GM18867 (cell line): ENCODE measurements at regions not wholly inside any gene's neighbourhood (a gene's known extent, or its start where the extent isn't known, plus 50 kb on each side); places are given as distances from the start of the nearest gene placed in this dataset.

Experiments used
- ATAC-seq: cut with Tn5 transposase; IDR thresholded peaks from one replicate; pipeline ENCODE4 v1.9.1; 2021; ENCODE audit warnings: mild to moderate bottlenecking, moderate library complexity; ENCODE audit not compliant: unreplicated experiment

DNA sequence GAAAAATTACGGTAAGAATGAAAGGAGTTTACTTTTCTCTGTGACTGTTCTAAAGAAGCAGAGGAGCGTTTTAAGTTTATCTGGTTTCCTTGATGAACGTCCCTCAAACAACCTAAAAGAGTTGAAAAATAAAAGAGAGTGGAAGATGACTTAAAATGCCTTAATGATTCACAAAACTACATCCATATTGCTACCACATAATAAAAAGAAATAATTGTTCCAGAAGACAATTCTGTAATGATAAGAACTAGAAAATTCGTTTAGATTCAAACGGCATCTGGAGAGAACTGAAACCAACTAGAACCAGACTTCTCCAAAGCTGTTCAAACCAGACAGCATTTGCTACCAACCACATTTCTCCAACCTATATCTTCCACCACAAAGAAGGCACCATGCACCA, 68.1 kb downstream of the TEKT4 start:
- ATAC-seq = no peak

DNA sequence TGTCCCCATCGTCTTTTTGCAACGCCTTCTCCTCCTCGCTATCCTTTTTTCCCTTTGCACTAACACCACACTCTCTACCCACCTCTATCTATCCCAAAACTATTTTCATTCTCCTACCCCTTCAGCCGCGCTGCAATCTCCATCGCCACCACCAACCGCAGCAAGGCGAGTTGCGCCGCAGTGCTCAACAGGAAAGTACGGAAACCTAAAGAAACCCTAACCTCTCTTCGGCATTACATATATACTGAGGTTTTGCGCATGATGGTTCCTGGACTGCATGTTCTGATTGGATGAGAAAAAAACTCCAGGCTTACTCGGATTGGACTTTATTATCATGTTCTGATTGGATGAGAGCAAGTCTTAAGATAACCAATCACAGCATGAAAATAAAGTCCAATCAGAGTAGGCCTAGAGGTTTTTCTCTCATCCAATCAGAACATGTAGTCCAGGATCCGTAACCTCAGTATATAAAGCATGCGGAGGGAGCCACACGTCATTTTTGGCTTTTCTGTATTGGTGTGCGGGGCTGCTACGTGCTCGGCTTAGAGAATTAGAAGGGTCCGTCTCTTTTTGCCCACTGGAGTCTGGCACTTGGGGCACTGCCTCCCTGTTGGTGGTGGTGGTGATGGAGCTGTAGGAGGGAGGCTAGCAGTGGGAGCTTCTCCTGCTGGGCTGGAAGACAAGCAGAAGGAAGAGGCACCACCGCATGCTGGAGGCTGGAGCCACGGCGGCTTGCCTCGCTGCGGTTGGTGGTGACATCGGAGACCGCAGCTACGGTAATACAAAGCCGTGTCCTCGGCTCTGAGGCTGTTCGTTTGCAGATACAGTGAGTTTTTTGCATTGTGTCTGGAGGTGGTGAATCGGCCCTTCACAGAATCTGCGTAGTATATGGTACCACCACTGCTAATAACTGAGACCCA, 76.1 kb downstream of the TEKT4 start:
- ATAC-seq = no peak

DNA sequence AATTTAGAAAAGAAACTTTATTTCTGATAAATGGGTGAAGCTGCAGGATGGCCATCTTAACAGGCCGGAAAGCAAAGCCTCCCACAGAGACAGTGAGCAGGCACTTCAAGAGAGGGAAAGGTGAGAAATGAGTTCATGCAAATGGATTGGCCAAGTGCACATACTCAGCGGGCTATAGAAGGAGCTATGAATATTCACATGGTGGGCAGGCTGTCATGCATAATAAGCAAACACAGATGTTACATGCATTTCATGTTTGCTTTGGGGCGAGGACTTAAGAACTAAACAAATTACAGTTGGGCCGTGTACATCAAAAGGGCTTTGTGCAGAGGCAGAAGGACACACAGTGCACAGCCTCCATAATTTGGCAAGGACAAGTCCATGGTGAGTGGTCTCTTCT, 69.8 kb upstream of the MAL start:
- ATAC-seq = peak; percentile 49

DNA sequence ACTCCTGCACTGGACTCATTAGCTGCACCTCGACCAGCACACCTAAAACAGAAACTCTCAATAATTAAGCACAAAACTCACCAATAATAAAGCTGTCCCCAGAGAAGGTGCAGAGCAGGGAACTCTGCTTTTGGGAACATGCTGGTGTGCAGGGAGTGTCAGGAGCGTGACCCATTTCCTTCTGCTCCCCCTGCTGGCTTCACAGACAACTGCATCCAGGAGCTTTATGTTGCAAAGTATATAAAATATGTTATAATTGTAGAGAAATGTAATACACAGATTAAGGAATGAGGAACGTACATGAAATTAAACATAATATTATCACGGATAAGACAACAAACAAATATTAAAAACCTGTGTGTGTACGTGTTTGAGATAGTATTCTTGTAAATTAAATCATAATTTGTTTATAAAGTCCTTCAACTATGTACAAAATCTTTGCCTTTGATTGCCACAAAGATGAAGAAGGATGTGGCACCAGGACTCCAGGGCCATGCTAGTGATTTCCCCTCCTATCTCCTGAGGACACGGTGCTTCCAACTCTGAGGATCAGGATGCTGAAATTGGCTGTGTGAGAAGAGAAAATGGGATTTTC, 68.6 kb upstream of the MAL start:
- ATAC-seq = peak; percentile 70

DNA sequence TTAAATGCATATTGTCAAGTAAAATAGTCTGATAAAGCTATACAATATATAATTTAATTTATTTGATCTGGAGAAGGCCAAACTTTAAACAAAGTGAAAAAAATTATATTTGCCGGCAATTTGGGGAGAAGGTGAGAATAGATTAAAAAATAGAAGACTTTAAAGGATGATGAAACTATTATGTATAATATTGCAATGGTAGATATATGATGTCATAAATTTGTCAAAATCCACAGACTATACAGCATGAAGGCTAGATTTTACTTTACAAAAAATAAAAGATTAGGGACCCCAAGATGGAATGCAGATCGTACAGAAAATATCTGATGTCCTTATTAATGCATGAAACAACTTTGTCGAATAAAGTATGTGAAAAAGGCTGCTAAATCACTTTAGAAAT, 67.3 kb upstream of the MAL start:
- ATAC-seq = no peak

DNA sequence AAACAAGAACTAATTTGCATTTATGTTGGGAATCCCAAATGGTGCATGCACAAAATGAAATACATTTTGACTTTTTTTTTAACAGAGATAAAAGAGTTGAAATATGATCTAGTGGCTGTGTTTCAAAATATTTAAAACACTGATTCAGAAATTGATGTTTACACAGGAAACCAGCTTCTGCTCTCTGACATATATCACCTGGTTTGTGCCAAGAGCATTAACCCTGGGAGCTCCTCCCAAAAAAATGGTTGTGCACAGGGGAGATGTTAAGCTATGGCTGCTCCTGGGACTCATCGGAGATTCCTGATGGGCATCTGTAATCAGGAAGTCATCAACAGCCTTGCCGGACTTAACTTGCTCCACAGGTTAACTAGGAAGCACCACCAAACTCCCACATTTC, 65.2 kb upstream of the MAL start:
- ATAC-seq = no peak

DNA sequence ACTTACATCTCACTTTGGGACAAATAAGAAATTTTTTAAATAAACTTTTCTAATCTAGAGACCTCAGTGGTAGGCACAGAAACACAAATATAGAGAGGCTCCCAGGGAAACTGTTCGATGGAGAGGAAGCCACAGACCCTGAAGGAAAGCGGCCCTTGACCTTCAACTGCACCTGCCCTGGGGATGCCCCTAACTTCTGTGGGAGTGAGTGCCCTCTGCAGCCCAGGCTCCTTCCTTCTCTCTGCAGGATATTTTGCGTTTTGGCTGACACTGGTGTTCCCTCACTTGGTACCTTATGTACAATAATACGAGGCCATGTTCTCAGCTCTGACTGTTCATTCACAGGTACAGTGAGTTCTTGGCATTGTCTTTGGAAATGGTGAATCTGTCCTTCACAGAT, 64.8 kb upstream of the MAL start:
- ATAC-seq = no peak

DNA sequence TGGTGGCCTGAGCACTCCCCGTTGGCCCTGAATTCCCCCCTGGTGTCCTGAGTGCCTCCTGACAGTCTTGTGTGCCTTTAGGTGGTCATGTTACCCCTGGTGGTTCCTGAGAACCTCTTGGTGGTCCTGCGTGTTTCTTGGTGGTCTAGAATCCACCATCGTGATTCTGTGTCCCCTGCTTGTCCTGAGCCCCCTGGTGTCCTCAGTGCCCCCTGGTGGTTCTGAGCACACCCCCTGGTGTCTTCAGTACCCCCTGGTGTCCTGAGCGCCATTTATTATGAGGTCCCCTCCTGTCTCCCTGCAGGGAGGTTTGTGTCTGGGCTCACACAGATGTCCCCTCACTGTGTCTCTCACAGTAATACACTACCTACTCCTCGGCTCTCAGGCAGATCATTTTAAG, 61.3 kb upstream of the MAL start:
- ATAC-seq = no peak

DNA sequence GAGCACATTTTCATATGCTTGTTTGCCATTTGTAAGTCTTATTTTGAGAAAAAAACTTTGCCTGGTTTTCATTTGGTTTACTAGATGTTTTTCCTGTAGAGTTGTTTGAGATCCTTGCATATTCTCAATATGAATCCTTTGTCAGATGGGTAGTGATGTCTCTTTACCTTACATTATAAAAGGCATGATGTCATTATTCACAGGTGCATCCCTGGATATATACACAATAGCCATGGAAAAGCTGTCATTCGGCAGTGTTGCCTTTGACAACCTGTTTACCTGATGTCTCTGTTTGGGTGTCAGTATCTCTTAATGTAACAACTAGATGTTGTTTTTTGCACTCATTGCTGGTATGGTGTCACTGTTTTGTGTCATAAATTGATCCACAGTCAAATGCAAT, 58.8 kb upstream of the MAL start:
- no peak for ATAC-seq

DNA sequence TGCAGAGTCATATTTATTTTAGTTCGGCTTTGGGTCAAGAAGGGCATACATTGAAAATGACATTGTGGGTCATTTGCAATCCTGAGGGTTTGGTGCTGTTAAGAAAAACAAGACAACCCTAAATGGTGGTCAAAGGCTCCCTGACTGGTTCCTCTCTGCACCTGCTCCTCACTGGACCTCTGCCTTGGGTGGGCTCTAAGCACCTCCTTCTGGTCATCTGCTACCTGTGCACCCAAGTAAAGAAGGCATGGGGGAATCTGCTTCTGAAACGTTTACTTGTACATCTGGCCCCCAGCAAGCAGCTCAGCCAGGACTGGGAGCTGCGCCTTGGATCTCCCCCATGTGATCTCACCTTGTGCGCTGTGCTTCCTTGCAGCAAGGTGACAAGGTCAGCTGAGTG, 55.2 kb upstream of the MAL start:
- no peak for ATAC-seq
